ENCODE measurements at regions not wholly inside any gene's neighbourhood (a gene's known extent, or its start where the extent isn't known, plus 50 kb on each side); places are given as distances from the start of the nearest gene placed in this dataset.

DNA sequence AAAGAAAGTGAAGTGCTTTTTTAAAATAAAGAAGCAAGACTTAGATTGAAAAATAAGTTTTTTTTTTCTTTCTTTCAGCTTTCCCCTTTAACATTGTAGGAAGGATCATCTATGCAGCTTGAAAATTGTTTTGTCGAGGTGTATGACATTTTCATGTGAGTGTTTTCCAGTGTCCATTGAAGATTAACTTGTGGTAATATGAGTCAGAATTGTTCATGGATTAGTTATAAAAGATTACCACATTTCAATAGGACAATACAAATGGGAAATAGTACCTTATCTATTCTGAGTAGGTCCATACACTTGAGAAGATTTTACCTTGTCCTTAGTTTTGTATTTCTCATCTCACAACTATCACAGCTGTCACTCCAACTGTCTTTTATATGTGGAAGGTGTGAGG is 1234.7 kb downstream of the NSUN3 start:
- no peak for TF ChIP-seq CTCF (IDR thresholded peaks at IDR 0.05; ENCODE audit: low read length)
- TF ChIP-seq EZH2 (IDR thresholded peaks at IDR 0.05; ENCODE audit: borderline replicate concordance, low read length) = no peak
